GM19395 (cell line): ENCODE measurements at regions not wholly inside any gene's neighbourhood (a gene's known extent, or its start where the extent isn't known, plus 50 kb on each side); places are given as distances from the start of the nearest gene placed in this dataset.

ENCODE experiments used
- ATAC-seq: cut with Tn5 transposase; IDR thresholded peaks from one replicate; pipeline ENCODE4 v1.9.1; 2021; ENCODE audit warnings: mild to moderate bottlenecking, moderate library complexity; ENCODE audit not compliant: unreplicated experiment

DNA sequence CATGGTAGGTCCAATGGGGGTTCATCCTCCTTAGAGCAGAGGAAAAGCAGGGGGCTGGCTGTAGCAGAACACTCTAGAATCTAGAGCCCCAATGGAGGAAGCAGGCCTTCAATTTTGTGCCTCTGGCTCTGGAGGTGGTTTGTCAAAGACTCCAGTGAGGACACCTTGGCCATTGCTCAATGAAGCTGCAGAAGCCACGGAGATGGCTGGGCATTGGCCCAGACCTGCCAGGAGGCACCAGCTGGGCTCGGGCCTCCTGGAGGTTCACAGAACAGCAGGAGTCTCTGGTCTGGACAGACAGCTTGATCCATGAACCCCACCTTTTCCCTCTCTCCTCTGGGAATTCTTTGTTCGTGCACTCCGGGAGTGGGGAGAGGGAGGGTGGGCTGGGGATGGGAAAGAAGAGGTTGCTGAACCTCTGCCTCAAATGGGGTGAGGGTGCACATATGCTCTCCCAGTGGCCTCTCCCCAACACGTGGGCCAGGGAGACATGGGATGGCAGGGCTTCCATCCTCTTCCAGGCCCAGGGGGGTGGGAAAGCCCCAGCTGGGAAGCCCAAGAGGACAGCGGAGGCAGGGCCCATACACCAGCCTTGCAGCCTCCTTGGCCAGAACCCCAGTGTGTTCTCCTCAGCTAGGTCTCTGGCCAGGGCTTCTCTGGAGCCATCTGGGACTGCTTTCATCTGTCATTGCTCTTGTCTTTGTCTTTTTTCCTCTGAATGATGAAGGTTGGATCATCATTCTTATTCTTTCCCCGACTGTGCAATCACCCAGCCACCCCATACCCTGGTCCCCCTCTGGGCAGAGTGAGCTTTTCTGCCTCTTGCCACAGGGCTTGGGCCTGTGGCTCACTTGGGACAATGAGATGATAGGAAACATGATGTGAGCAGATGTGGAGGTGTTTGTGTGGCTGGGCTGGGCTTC is 1019.4 kb downstream of the BRD1 start:
- no peak for ATAC-seq

DNA sequence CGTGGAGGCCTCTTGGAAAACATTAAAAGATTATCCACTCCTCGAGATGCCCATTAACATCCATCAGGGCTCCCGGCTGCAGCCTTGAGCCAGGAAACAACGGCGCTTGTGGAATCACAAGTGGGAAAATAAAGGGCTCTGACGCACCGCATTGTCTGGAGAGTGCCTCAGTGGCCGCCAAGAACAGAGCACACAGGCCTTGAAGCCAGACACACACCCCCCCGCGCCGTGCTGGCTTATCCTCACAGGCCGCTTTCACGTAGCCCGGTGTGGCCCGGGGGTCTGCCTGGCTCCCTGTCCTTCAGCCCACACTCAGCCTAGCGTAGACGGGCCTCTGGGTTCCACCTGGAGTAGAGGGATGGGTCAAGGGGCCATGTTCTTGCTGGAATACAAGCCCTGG is 1020.5 kb downstream of the BRD1 start:
- ATAC-seq = no peak

DNA sequence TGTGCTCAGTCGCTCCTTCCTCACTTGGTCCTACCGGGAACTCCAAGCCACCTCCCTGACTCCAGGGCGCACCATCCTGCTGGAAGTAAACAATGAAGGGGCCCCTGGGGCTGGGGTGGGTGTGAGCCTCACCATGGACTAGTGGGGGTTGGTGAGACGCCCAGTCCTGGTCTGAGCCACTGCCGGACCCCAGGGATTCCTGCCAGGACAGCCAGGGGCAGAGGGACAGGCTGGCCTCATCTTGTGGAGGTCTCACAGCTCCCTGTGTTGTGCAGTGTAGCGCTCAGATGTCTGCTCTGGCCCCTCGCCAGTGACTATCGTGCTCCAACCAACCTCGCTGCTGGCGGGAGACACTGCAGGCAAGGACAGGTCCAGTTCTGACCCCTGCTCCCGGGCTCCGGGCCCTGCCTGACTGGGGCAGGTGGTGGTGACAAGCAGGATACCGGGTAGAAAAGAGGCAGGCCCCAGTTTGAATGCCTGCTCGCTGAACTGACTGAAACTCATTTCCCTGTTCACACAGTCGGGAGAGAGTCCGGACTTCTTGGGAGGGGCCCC is 1021.4 kb downstream of the BRD1 start:
- no peak for ATAC-seq

DNA sequence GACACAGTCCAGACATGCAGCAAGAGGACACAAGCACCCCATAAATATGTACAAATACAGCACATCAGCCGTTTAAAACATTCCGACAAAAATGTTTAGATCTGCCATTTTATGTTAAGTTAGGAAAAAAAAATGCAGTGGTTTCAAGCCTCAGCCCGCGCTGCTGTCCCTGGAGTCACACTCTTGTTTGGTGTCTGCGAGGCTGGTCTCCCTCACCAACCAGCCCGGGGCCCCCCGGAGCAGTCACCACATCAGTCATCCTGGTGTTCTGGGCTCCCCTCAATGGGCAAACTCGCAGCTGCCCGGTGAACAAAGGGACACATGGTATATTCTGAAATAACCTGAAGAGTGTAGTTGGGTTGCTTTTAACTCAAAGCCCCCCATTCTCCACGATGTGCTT is 1022.2 kb downstream of the BRD1 start:
- ATAC-seq = no peak

DNA sequence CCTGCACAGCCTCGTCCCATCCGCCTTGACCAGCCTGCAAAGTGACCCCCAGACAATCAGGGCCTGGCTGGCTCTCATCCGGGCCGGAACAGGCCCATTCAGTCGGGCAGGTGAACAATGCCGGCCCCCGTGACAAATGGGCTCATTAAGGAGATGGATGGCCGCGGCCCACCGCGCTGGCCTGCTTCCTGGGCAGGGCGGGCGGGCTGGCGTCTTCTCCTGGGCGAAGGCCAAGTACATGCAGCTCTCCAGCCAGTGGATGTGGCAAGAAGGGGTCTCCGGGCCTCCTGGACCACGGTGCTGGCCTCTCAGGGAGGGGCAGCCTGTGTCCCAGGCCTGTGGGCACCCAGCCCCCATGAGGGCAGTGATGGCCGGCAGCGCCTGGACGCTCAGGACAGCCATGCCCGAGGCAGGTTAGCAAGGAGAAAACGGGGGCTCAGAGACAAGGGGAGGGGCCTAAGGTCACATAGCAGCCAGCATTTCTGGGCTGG is 1022.8 kb downstream of the BRD1 start:
- ATAC-seq = no peak

DNA sequence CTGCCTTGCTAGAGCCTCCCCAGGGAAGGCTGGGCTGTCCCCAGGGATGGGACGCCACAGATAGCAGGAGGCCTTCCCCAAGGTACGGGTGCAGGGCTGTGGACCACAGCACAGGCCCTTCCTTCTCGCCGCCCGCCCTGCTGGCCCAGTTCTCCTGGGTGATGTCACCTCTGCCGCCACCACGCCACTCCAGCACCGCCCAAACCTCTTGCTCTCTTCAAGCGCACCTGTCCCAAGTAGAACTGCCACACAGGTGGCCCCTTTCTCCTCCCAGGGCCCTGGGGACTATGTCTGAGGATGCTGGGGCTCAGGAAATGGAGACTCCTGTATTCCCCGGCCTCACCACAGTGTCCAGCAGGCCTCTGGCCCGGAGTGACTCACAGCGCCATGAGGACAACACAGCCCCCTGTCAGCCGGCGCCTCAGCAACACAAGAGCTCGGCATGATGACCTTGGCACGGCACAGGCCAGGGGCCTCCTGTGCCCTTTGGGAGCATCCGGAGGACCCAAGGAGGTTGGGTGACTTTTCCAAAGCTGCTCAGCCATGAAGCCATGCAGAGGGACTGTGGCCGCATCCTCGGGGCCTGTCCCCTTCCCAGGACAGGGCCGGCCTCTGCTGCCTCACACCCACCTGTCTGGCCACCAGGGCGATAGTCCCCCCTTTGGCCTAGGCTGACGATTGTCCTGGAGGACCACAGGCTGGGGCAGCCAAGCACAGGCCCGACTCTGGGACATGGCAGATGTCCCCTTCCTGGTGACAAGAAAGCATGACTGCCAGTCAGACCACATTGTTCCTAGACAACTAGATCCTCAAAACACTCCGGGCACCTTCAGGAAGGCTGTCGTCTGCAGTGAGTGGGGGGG is 1023.5 kb downstream of the BRD1 start:
- no peak for ATAC-seq

DNA sequence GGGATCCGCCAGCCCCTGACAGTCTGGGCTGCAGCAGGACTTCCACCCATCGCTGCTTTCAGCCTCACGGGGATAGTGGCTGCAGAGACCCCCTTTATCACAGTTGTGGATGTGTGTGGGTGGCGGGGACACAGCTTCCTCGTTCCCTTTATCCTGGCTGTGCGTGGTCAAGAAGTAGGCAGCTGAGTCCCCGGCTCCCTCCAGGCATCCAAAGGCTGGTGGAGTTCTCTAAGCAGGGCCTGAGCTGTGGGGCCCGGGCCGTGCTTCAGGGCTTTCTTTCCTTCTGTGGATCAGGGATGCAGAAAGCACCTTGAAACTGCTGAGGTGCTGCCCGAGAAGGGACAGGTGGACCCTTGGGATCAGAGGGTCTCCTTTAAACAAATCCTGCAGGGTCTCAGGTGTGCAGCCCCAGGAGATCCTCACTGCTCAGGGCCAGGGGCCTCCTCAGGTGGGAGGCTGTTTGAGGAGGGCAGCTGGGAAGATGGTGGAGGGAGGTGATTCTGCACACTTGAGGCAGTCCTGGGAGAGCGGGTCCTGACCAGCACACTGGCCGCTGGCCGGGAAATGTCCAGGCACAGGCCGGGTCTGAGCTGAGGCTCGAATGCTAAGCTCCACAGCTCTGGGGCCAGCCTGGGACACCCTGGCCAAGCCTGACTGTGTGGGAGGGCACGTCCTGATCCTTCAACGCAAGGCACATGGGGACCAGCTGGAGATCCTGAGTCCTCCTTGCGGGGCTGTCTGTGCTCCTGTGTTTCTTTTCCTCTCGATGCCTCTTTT is 1024.3 kb downstream of the BRD1 start:
- ATAC-seq = no peak

DNA sequence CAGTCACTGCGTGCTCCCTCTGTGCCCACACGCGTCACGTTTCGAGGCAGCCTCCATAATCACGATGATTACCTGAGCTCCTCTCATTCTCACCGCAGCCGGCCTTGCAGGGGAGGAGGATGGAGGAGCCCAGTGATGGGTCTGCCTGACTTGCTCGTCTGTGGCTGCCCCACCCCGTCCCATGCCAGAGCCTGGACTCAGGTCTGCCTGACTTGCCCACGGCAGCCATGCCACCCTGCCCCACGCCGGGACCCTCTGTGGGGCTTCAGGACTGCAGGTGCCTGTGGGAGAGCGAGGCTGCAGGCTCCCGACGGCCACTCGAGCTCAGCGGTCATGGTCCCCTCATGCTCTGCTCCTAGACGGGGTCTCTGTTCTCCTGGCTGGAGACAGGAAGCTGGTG is 1025.1 kb downstream of the BRD1 start:
- ATAC-seq = no peak

DNA sequence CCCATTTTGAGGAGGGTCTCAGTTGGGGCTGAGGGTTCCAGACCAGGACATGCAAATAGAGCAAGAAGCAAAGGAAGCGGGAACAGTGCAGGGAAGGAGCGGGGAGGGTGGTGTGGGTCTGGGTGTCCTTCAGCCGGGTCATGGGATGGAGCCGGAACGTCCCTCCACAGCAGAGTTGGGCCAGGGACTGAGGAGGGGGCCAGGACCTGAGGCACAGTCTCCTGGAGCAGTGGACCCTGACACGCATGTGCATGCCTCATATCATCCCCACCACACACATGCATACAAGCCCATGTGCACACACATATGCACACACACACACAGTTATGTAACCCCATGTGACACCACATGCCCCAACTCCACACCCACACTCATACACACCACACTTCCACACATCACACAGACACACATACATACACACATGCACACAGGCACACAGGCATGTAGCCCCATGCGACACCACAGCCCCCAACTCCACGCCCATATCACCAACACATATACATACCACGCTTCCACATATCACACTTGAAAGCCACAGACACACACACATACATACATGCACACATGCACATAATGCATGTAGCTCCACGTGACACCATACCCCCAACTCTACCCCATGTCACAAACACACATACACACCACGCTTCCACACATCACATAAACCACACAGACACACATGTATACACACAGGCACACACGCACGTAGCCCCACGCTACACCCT is 1026.6 kb downstream of the BRD1 start:
- no peak for ATAC-seq

DNA sequence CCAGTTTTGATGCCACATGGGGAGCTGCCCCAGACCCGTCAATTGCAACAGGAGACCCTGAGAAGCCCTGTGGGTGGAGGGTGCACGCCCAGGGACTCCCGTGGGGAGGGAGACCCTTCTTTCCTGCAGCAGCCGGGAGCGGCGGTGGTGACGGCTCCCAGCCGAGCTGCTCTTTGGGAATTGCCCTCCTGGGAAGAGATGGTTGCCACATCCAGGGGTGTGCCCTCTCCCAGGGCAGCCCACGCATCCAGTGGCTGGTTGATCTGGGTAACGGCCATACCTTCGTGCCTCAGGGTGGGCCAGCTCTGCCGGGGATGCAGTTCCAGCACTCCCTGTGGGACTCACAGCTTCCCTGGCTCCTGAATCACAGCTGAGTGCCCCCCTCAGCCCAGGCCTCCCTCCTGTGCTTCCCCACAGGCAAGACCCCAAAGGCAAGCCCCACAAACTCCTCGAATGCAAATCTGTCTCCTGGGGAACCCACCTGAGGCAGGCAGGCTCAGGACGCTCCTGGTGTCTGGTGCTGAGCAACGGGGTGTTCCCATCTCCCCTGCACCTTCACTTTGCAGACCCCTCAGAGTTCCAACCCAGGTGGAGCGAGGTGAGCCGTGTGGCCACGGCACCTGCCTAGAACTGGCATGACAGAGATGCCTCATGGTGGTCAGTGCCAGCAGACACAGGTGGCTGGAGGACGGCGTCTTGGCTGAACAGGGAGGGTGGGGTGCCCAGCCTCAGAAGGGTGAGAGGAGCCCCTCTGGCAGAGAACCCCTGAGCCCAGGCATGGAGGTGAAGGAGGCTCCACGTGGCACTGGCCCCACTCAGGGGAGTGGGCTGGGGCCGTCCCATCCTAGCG is 1027.4 kb downstream of the BRD1 start:
- ATAC-seq = no peak

DNA sequence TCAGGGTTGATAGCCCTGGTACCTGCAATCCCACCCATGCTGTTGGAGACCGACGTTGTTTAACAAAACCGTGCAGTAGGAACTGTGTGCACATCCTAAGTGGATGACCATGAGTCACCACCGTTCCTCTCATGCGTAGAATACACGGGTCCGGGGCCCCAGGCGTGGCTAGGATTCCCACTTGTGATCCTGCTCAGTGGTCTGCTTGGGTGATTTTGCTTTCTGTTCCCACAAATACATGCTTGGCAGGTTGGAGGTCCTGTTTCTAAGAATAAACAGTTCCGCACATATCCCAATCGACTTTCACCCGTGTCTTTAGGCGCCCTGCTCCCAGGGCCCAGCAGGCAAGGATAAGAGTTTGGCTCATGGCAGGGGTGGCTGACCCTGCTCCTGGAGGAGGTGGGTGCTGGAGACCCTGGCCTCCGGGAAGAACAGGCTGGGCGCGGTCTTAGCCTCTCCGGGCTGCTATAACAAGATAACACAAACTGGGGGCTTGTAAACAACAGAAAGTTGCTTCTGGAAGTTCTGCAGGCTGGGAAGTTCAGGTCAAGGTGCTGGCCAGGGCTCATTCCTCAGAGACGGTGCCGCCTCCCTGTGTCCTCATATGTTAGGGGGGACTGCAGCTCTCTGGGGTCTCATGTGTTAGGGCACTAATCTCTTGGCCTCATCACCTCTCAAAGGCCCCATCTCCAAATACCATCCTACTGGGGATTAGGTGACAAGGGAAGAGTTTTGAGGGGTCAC is 1028.3 kb downstream of the BRD1 start:
- ATAC-seq = no peak

DNA sequence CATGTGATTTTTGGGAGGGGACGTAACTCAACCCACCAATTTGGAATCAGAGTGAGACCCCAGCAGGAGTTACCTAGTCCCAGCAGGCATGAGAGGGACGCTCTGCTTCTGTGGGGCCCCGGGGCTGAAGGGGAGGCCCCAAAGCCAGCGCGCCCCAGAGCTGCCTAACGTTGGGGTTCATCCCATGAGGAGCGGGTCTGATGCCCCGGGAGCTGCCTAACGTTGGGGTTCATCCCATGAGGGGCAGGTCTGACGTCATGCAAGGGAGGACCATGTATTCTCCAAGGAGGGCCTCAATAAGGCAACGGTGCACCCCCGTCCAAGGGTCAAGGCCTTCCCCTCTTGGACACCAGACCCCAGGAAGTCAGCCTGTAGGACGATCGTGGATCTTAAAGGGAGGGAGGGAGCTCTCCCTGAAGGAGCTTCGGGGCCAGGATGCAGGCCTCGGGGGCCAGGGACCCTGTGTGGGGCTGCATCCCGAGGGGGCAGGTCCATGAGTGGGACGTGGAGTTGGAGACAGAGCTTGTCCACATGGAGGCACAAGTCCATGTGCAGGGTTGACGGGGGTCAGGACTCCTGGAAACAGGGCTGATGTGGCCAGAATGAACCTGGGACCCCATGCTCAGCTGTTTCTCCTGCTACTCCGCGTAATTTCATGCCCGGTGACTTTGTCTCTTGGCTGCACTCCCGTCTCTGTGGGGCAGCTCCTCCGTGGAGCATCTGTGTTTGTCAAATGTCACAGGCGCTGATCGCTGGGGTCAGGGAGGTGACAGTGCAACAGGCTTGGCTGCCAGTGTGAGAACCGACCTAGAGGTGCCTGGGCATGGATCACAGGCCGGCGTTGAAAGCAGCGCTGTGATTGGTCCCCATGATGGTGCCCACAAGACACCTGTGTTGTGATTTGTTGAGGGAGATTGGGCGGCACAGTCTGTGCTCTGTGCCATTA is 1029.1 kb downstream of the BRD1 start:
- no peak for ATAC-seq

DNA sequence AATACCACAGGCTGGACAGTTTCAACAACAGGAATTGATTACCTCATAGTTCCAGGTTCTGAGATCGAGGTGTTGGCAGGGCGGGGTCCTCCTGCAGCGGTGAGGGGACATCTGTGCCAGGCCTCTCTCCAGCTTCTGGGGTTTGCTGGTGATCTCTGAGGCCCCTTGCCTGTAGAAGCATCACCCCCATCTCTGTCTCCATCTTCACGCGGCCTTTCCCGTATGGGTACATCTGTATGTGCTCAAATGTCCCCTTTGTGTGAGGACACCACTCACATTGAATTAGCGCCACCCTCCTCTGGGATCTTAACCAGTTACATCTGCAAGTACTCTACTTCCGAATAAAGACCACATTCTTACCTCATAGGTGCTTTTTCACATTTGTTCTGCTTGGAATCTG is 1029.9 kb downstream of the BRD1 start:
- ATAC-seq = no peak

DNA sequence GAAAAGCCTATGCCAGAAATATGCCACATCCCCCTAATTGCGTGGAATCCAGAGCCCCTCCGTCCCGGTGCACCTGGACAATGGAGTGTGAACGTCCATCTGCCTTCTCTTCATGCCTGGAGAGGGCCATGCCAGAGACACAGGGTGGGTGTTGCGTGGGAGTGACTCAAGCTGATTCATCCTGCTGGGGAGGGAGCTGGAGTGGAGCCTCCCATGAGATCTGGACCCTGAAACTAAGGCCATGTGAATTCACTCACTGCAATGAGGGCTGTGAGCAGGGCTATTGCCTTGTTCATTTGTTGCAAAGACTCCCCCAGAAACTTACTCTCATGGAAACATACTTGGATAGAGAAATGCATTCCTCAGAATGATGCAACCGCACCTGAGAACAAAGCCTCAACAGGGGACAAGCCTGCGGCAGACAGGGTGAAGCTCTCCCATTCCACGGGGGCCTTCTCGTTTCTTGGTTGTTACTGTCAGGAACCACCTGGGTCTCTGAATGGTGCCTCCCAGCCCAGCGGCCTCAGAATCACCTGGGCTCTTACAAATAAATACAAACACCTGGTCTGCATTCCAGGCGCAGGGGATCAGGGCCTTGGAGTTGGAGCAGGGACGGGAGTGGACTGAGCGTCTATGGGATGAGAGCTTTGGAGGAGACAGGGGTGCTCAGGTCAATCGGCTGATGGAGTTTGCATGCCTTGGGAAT is 1031.2 kb downstream of the BRD1 start:
- no peak for ATAC-seq

DNA sequence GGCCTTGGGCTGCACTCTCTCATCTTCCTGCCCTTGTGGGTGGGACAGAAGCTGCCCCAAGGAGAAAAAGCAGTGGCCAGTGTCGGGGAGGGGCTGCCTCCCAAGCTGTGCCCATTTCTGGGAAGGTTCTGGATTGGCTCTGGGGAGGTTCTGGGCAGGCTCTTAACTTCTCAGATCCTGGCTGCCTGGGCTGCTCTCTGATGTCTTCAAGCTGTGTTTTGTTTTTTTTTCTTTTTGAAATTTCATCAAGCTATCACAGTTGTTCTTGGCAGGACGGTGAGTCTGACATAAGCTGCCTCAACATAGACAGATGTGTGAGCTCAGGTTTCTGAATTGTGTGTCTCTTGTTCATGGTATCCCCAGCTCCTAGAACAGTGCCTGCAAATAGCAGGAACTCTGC is 1032.0 kb downstream of the BRD1 start:
- ATAC-seq = no peak

DNA sequence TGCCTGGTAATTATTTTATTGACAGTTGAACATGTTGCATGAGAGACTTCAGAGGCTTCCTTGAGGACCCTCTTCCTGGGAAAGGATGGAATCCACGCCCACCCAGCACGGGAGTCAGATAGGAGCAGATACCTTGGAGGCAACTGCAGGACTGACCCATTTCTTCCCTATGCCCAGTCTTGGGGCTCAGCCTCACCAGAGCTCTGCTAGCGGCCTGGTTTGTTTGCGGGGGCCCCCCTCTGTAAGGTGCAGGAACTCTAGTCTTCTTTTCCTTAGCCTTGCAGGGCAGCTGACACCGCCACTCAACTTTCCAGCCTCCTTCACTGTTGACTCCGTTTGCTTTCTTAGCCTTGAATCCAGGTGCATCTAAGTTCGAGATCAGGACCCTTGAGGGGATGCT is 1032.8 kb downstream of the BRD1 start:
- no peak for ATAC-seq

DNA sequence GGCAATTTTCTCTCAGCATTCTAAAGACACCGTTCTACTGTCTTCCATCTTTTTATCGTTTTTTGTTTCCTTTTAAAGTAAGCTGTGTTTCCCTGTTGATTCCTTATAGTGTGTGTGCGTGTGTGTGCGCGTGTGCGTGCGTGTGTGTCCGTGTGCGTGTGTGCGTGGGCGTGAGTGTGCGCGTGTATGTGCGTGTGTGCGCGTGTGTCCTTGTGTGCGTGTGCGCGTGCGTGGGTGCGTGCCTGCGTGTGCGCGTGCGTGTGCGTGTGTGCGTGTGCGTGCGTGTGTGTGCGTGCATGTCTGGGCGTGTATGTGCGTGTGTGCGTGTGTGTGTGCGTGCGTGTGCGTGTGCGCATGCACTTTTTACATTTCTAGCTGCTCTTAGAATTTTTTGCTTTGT is 1033.7 kb downstream of the BRD1 start:
- no peak for ATAC-seq
